ENCODE measurements at regions not wholly inside any gene's neighbourhood (a gene's known extent, or its start where the extent isn't known, plus 50 kb on each side); places are given as distances from the start of the nearest gene placed in this dataset.

GRCh38 chr14:32010604-32011125, 66.4 kb upstream of the ARHGAP5 start:
- TF ChIP-seq CTCF (IDR thresholded peaks at IDR 0.05) (no peak), POLR2A (IDR thresholded peaks at IDR 0.05) (no peak)

All from heart left ventricle (tissue), 13 donors.